ENCODE measurements at regions not wholly inside any gene's neighbourhood (a gene's known extent, or its start where the extent isn't known, plus 50 kb on each side); places are given as distances from the start of the nearest gene placed in this dataset.

- Histone ChIP-seq H3K4me1 (no peaks in the 10 kb centered on the region), H3K9me3 (no peaks in the 10 kb centered on the region), H3K36me3 (no peaks in the 10 kb centered on the region), H3K27me3 (no peaks in the 10 kb centered on the region), H3K27ac (no peak overlapping the region), H3K4me3 (no peak overlapping the region)
- TF ChIP-seq CTCF (IDR thresholded peaks at IDR 0.05) (no peak), POLR2A (IDR thresholded peaks at IDR 0.05) (no peak)
- no peak for DNase-seq
- intact Hi-C loops (cut with DNase I) = no loop called here
- WGBS, 2 donors = 69 to 71% methylated on average over 7 of the region's 7 CpGs
Measured at GRCh38 chr11:127194521-127194920, 194.0 kb upstream of the KIRREL3 start.

DNA sequence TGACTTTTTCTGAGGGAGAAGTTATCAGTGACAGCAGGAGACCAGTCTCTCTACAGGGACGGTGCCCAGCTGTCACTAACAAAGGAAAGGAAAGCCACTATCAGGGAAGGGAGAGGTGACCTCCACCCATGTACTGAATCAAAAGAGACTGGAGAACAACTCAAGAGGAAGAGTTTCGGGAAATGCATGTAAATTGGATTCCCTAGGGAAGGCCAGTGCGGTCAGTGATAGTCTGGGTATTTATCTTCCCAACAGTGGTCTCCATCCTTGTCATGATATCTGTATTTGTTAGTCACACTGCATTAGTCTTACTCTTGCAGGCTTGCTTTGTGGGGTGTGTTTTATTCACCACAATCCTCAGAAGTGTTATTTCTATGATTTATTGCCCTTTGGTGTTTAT lies 193.4 kb upstream of the KIRREL3 start:
- Histone ChIP-seq H3K4me1 (no peaks in the 10 kb centered on the region), H3K27ac (no peak overlapping the region), H3K36me3 (no peaks in the 10 kb centered on the region), H3K27me3 (no peaks in the 10 kb centered on the region), H3K9me3 (no peaks in the 10 kb centered on the region), H3K4me3 (no peak overlapping the region)
- no peak for DNase-seq
- intact Hi-C loops (cut with DNase I) = no loop called here
- 62 to 65% methylated on average over 3 of the region's 3 CpGs for WGBS, 2 donors
- TF ChIP-seq POLR2A (IDR thresholded peaks at IDR 0.05) (no peak), CTCF (IDR thresholded peaks at IDR 0.05) (no peak)

DNA sequence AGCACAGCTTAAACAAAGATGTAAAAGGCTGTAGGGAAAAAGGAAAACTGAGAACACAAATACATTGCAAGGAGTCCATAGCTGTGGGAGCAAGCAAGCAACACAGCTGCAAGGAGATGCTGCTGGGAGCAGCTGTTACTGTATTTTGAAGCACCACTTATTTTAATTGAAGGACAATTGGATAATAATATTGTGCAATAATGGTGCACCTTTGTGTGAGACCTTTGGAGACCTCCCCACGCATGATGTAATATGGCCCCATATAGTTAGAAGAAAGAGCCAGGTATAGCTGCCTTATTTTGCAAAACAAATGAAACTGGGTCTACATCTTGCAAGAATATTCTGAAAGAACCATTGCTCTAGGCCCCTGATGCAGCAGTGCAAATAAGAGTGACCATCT lies 191.1 kb upstream of the KIRREL3 start:
- no peak for TF ChIP-seq CTCF (IDR thresholded peaks at IDR 0.05)
- no peak for TF ChIP-seq POLR2A (IDR thresholded peaks at IDR 0.05)
- Histone ChIP-seq H3K9me3 (no peaks in the 10 kb centered on the region), H3K27ac (no peak overlapping the region), H3K36me3 (no peaks in the 10 kb centered on the region), H3K27me3 (no peaks in the 10 kb centered on the region), H3K4me1 (no peaks in the 10 kb centered on the region), H3K4me3 (no peak overlapping the region)
- no peak for DNase-seq
- 92 to 100% methylated on average over 1 of the region's 1 CpG for WGBS, 2 donors
- intact Hi-C loops (cut with DNase I) = no loop called here

DNA sequence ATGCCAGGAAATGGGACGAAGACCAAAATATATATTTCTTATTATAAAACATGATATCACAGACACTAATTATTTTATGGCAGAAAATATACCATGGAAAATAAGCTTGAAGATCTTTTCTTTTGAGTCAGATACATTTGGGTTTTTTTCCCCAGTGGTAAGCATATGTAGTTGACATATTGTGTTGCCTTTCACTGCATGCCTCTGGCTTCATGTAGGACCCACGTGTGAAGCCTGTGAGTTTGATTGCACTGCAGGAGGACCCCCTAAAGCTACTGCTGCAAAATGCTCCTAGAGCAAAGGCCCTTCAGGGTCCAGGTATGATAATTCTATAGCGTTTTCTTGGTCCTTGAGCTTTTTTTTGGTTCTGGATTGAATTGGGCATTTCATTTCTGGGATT lies 190.7 kb upstream of the KIRREL3 start:
- no peak for DNase-seq
- no peak for TF ChIP-seq POLR2A (IDR thresholded peaks at IDR 0.05)
- no peak for TF ChIP-seq CTCF (IDR thresholded peaks at IDR 0.05)
- Histone ChIP-seq H3K27ac (no peak overlapping the region), H3K9me3 (no peaks in the 10 kb centered on the region), H3K36me3 (no peaks in the 10 kb centered on the region), H3K27me3 (no peaks in the 10 kb centered on the region), H3K4me1 (no peaks in the 10 kb centered on the region), H3K4me3 (no peak overlapping the region)
- WGBS, 2 donors = 47 to 51% methylated on average over 3 of the region's 3 CpGs
- intact Hi-C loops (cut with DNase I) = no loop called here

DNA sequence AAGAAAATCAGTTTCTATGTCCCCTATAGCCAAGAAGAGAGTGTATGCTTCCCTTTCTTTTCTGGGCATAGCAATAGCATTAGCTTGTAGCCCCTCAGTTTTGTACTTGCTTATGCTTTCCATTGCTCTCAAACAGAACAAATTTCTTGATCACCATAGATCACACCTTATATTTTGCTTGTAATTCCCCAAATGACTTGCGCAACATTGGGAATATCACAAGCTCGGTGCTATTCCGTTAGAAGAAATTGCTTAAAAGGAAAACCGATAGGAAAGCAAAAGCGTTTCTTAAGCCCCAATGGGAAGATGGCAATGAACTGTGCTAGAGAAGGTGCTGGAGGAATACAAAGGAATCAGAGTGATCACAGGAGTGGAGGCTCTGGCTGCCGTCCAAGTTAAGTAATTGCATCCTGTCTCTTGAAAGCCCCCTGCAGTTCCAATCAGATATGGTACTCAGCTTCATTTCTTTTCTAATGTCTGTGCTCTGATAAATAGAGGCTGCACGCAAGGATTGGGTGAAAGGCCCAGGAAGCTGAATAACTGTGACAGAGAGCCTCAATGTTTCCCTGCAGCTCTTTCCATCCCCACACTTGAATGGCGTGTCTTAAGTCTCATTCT lies 182.1 kb upstream of the KIRREL3 start:
- 80 to 84% methylated on average over 8 of the region's 8 CpGs for WGBS, 2 donors
- no peaks in the 10 kb centered on the region for H3K4me1 ChIP-seq
- no peak for DNase-seq
- H3K36me3 ChIP-seq = no peaks in the 10 kb centered on the region
- H3K4me3 ChIP-seq = no peak overlapping the region
- intact Hi-C loops (cut with DNase I) = no loop called here
- no peak overlapping the region for H3K27ac ChIP-seq
- H3K9me3 ChIP-seq = no peaks in the 10 kb centered on the region
- H3K27me3 ChIP-seq = no peaks in the 10 kb centered on the region
- TF ChIP-seq CTCF (IDR thresholded peaks at IDR 0.05) = no peak
- TF ChIP-seq POLR2A (IDR thresholded peaks at IDR 0.05) = no peak
